Thoracic aorta (tissue), 2 donors: ENCODE measurements at regions not wholly inside any gene's neighbourhood (a gene's known extent, or its start where the extent isn't known, plus 50 kb on each side); places are given as distances from the start of the nearest gene placed in this dataset.

Experiments
- ATAC-seq: fragments of 150-250 bp; one replicate; pipeline ENCODE4 v1.8.0; 2017; ENCODE audit warnings: low read depth; ENCODE audit not compliant: insufficient number of reproducible peaks, low FRiP score
- DNase-seq: peaks from one replicate; pipeline ENCODE4 v3.0.0-alpha.2; 2020; ENCODE audit warnings: low spot score
- H3K27ac ChIP-seq, 2 donors: fragments of 200-600 bp; sonication (generic); 1 replicate in 1 of 2; 2 replicates in 1 of 2; pipeline ENCODE4 v1.5.1; 2016; ENCODE audit warnings: mild to moderate bottlenecking in 2 of 2, moderate library complexity in 2 of 2
- H3K27me3 ChIP-seq: fragments of 200-600 bp; sonication (generic); replicated peaks from 2 replicates; pipeline ENCODE4 v1.6.0; 2016; ENCODE audit warnings: mild to moderate bottlenecking; ENCODE audit not compliant: insufficient read depth
- H3K36me3 ChIP-seq: fragments of 200-600 bp; sonication (generic); one replicate; pipeline ENCODE4 v1.5.1; 2016
- H3K4me1 ChIP-seq, 2 donors: fragments of 200-600 bp; sonication (generic); 1 replicate in 1 of 2; 2 replicates in 1 of 2; pipeline versions ENCODE4 v1.5.1 to v1.6.0; 2016; ENCODE audit warnings: low read depth in 2 of 2, mild to moderate bottlenecking in 1 of 2; ENCODE audit not compliant: control insufficient read depth in 1 of 2
- H3K4me3 ChIP-seq: fragments of 200-600 bp; sonication (generic); 2 replicates; pipeline ENCODE4 v1.5.1; 2016; ENCODE audit warnings: mild to moderate bottlenecking
- H3K9me3 ChIP-seq: fragments of 200-600 bp; sonication (generic); 2 replicates; pipeline ENCODE4 v1.5.1; 2016
- CTCF ChIP-seq: fragments of 200-600 bp; sonication (generic); IDR thresholded peaks from one replicate; pipeline ENCODE4 v1.5.1; 2019; ENCODE audit warnings: antibody characterized with exemption

GRCh38 chr4:143286701-143287571, 49.7 kb upstream of the GAB1 start:
- no peak for ATAC-seq
- Histone ChIP-seq H3K36me3 (no peaks in the 10 kb centered on the region), H3K4me1 (peaks cover 10 to 29% of the 10 kb centered on the region in 2 donors), H3K4me3 (peak overlapping the region; percentile 13), H3K27ac (peak overlapping the region; percentile 58 to 74), H3K27me3 (no peaks in the 10 kb centered on the region), H3K9me3 (no peaks in the 10 kb centered on the region)
- DNase-seq: no peak
- no peak for TF ChIP-seq CTCF
